Skeletal muscle cell (primary cell): ENCODE measurements at regions not wholly inside any gene's neighbourhood (a gene's known extent, or its start where the extent isn't known, plus 50 kb on each side); places are given as distances from the start of the nearest gene placed in this dataset.
"Not testable (repeated sequence)": the region's sequence is repeated elsewhere in the genome, so short reads cannot be mapped to it uniquely, and the experiment has no call there.

Experiments
- DNase-seq: peaks from one replicate; pipeline ENCODE4 v3.0.0-alpha.2; 2010; ENCODE audit warnings: low read depth
- H3K4me3 ChIP-seq: 2 replicates; pipeline ENCODE4 v1.5.1; 2011; ENCODE audit warnings: low read depth, mild to moderate bottlenecking, control low read depth, low read length, moderate library complexity

GRCh38 chr18:1244397-1245122 lies 339.9 kb downstream of the ADCYAP1 start:
- no peak overlapping the region for H3K4me3 ChIP-seq
- no peak for DNase-seq

GRCh38 chr18:1246827-1247226 lies 342.2 kb downstream of the ADCYAP1 start:
- DNase-seq: no peak
- H3K4me3 ChIP-seq: no peak overlapping the region

GRCh38 chr18:1252534-1252933 lies 347.9 kb downstream of the ADCYAP1 start:
- no peak for DNase-seq
- H3K4me3 ChIP-seq: no peak overlapping the region

DNA sequence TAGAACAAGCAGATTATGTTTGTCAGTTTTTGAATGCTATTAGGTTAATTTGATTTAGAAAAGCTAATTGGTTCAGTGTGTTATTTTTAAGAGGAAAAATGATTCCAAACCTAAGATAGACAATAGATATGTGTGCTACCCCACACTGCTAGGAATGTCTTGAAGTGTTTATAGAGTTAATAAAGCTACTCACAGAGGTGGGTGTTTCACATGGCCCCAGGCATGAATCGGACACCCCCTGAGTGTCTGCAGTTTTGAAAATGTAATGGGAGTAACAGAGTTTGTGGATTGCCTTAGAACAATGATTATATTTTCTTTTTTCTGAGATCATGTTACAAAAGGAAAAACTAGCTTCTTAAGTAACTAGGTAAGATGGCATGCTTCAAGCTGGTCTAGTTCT lies 348.3 kb downstream of the ADCYAP1 start:
- H3K4me3 ChIP-seq: no peak overlapping the region
- DNase-seq: no peak

- H3K4me3 ChIP-seq: no peak overlapping the region
- DNase-seq: no peak
Observed at GRCh38 chr18:1253827-1254226, 349.2 kb downstream of the ADCYAP1 start.

DNA sequence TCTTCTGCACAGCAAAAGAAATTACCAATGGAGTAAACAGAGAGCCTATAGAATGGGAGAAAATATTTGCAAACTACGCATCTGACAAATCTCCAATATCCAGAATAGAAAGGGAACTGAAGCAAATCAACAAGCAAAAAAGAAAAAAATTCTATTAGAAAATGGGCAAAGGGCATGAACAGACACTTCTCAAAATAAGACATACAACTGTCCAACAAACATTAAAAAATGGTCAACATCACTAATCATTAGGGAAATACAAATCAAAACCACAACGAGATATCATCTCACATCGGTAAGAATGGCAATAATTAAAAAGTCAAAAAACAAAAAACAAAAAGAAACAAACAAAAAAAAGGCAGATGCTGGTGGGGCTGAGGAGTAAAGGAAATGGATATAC lies 356.4 kb downstream of the ADCYAP1 start:
- DNase-seq: no peak
- no peak overlapping the region for H3K4me3 ChIP-seq

DNA sequence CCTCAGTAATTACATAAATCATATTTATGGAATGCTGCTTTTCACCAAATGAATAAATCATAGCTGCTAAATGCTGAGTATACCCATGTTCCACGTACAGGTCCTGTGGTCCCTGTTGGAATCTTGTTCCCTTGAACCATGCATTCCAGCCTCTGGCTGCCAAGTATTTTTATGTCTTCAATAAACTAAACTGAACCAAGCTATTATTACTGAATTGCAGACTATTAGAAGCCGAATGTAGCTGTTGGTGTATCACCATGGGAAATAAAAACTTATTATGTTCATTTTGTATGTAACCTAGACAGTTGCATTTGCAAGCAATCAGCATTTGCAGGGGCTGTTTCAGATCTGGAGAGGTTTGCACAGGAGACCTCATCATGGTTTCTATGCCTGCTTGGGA lies 362.4 kb downstream of the ADCYAP1 start:
- H3K4me3 ChIP-seq: no peak overlapping the region
- DNase-seq: no peak

DNA sequence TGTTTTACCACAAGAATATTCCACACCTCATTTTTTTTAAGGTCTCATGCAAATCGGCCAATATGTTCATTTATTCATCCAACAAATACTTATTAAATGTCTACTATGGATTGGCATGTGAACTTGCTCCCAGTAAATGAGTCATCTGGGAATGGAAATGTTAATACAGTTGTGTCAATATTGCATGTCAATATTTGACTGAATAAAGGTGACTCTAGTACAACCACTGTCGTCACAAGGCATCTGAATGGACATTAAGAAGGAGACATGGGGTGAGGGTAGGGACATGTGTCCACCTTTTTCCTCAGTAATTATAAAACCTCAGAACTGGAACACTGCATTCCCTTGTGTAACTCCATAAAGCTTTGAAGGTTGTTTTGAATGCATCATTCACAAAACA lies 365.4 kb downstream of the ADCYAP1 start:
- DNase-seq: no peak
- no peak overlapping the region for H3K4me3 ChIP-seq

DNA sequence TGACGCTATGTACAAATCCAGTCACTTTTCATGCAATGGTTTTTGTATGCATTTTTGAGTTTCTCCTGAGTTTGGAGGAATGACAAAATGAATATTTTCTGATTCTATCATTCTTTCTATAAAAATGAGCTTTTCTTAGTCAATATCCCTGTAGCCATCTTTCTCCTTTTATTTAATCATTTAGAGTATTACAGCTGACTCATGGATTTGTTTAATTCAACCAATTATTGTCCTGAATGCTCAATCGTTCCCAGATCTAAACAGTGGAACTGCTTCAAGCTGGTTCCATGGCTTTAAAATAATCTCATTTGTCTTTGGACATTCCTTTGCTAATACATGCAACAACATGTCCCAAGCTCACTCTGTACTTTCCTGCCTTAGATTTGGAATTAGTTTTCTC lies 368.8 kb downstream of the ADCYAP1 start:
- DNase-seq: no peak
- H3K4me3 ChIP-seq: no peak overlapping the region

- H3K4me3 ChIP-seq: no peak overlapping the region
- no peak for DNase-seq
Observed at GRCh38 chr18:1292167-1292566, 387.5 kb downstream of the ADCYAP1 start.

DNA sequence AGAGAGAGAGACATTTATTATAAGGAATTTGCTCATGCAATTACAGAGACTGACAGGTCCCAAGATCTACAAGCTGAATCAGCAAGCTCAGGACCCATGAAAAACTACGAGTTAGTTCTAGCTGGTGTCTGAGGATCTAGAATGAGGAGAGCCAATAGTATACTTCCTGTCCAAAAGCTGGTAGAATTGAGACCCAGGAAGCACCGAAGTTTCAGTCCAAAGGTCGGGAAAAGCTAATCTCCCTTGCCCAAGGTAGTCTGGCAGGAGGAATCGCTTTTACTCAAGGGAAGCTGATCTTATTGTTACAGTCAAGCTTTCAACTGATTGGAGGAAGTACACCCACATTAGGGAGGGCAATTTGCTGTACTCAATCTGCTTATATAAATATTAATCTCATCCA lies 389.6 kb downstream of the ADCYAP1 start:
- no peak overlapping the region for H3K4me3 ChIP-seq
- DNase-seq: no peak

- no peak for DNase-seq
- no peak overlapping the region for H3K4me3 ChIP-seq
Observed at GRCh38 chr18:1296237-1296636, 391.6 kb downstream of the ADCYAP1 start.

DNA sequence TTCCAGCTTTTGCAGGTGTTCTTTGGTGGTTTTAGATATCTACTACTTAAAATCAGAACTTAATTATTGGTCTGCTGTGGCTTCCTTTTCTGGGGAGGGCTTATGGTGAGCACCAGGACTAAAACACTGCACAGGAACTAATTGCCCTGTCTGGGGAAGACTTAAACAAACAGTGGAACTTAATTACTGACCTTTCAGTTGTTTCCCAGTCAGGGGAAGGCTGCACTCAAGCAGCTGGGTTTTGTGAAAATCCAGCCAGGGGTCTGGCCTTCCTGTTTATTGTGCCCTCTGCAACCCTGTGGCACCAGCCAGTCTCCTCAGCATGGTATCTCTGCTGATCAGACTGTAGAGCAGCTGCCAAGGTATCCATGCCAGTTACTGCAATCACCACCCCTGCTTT lies 398.2 kb downstream of the ADCYAP1 start:
- DNase-seq: no peak
- H3K4me3 ChIP-seq: no peak overlapping the region

- DNase-seq: no peak
- H3K4me3 ChIP-seq: no peak overlapping the region
Observed at GRCh38 chr18:1304392-1304992, 399.8 kb downstream of the ADCYAP1 start.

DNA sequence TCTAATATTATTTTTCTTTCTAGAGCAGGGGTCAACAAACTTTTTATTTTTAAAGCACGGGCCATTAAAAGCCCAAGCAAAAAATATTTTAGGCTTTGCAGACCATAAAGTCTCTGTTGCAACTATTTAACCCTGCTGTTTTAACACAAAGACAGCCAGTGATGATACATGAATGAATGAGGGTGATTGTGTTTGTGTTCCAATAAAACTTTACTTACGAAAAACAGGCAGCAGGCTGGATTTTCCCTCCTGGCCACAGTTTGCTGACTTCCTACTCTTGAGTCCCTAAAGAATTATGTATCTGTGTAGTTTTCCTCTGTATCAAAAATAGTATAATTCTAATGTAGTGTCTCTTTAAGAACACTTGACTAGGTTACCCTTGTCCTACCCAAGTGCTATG lies 402.0 kb downstream of the ADCYAP1 start:
- H3K4me3 ChIP-seq: no peak overlapping the region
- DNase-seq: no peak

DNA sequence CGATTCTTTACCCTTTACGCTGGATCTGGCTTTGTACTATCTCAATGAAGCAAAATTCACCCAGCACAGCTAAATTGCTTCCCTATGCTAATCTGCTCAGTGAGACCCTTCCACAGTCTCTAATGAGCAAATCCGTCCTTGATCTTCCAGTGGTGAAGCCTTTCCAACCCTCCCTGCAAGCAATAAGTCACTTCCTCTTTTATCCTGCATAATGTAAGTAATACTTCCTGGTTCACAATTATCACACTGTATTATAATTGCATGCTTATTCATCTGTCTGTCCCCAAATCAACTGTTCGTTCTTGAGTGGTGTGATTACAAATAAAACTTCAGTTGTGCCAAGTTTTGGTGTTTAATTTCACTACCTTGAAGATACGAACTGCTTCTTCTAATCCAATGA lies 404.0 kb downstream of the ADCYAP1 start:
- H3K4me3 ChIP-seq: no peak overlapping the region
- no peak for DNase-seq

DNA sequence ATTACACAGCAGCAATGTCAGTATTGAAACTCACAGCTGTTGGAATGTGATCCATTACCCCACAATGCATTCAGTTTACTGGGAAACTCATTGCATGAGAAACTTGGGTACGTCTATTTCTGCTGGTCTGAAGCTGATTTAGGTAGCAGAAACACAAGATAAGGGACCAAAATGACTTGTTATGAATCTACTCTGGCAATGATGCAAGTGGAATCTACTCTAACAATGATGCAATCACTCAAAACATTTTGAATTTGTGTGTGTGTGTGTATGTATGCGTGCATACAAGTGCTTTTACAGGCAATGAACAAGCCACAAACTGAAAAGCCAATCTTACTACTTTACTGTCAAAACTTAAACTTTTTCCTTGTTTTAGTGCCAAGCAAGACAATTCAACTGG lies 406.7 kb downstream of the ADCYAP1 start:
- H3K4me3 ChIP-seq: no peak overlapping the region
- DNase-seq: no peak

DNA sequence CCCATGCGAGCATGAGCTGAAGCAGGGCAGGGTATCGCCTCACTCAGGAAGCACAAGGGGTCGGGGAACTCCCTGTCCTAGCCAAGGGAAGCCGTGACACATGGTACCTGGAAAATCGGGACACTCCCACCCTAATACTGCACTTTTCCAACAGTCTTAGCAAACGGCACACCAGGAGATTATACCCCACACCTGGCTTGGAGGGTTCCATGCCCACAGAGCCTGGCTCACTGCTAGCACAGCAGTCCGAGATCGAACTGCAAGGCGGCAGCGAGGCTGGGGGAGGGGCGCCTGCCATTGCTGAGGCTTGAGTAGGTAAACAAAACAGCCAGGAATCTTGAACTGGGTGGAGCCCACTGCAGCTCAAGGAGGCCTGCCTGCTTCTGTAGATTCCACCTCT lies 430.7 kb downstream of the ADCYAP1 start:
- not testable (repeated sequence) for H3K4me3 ChIP-seq

DNA sequence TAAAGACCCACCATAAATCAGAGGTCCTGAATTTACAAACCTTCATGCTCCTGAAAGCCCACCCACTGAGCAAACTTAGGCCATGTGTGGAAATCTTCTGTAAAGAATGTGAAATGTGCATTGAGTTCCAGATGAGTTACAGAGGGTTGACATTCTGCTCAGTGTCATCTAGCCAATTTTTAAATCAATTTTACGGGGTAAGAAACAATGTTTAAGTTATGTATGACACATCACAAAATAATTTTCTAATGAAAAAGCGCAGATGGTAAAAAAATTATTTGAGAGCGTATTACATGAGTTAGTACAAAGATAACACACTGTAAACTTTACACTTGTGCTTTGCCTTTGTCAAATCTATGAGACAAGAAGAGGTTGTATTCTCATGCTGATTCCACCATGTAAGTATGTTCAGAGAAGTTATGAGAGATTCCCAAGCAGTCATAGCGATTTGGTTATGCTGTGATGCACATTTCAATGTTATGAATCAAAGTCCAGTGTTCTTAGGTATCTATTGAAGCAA lies 446.3 kb downstream of the ADCYAP1 start:
- no peak for DNase-seq
- H3K4me3 ChIP-seq: no peak overlapping the region

More for the DNA sequence above, 430.7 kb downstream of the ADCYAP1 start:
- not testable (repeated sequence) for DNase-seq

DNA sequence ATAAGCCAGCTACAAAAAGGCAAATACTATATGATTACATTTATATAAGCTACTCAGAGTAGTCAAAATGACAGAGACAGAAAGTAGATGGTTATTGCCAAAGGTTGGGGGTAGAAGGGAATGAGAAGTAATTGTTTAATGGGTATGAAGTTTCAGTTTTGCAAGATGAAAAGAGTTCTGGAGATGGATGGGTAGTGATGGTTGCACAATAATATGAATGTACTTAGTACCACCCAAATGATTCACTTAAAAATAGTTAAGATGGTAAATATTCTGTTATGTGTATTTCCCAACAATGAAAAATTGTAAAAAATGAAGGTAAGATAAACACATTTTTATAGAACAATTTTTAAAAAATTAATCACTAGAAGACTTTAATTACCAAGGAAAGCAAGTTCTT lies 448.4 kb downstream of the ADCYAP1 start:
- no peak overlapping the region for H3K4me3 ChIP-seq
- DNase-seq: no peak

- no peak for DNase-seq
- H3K4me3 ChIP-seq: no peak overlapping the region
Observed at GRCh38 chr18:1357724-1358123, 453.1 kb downstream of the ADCYAP1 start.
